NCI-H2196 treated with DMSO at 0.1 percent for 48 hours (cell line): ENCODE measurements at regions not wholly inside any gene's neighbourhood (a gene's known extent, or its start where the extent isn't known, plus 50 kb on each side); places are given as distances from the start of the nearest gene placed in this dataset.

Experiments
- DNase-seq: peaks from one replicate; lab custom pipeline; 2025; ENCODE audit not compliant: unreplicated experiment; lab: John Stamatoyannopoulos, UW

DNA sequence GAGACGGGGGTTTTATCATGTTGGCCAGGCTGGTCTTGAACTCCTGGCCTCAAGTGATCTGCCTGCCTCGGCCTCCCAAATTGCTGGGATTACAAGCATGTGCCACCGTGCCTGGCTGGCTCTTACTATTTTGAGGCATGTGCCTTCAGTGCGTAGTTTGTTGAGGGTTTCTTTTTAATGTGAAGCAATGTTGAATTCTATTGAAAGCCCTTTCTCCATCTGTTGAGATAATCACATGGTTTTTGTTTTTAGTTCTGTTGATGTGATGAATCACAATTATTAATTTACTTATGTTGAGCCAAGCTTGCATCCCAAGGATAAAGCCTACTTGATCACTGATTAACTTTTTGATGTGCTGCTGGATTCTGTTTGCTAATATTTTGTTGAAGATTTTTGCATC is 290.9 kb downstream of the KCNRG start:
- no peak for DNase-seq

DNA sequence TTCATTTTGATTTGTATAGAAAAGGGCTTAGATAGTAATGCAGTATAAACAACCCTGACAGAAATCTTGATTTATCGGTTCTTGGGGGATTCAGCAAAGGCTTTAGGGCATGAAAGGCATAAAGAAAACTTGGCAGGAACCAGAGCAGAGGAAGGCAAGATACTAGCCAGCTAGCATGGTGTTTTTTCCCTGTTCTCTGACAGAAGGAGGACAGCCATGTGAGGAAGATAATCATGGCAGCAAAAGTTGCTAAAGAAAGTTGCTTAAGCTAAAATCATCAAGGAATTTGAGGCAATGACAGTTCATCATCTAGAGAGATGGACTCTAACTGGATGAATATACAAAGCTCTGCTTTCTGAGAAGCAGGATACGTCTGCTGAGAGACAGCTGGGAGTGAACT is 294.1 kb downstream of the KCNRG start:
- no peak for DNase-seq

DNA sequence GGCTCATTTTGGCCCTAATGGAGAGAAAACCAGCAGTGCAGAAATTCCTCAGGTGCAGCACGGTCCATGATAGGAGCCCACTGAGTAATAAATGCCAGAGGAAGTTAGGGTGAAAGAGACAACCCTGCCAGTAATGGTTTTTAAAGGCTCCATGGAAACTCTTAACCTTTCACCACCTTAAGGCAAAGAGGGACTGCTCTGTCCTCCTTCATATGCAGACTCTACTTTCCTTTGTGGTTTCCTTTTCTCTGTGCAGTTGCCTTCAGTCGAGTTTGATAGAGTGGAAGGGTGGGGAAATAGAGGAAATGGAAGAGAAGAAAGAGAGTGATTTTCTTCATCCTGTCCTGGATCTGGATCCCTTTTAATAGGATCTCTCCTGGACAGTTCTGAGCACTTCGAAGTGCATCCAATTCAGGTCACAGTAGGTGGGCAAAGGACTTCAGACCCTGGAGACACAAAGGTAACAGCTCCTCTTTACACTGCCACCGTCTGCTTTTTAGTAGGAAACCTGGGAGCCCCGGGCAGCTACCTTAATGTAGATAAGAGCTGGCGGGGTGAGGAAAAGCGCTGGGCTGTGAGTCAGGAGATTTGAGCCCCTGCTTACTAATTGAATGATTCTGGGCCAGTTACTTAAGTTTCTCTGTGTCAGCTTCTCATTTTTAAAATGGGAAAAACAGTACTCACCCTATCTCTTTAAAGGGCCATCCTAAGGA is 294.8 kb downstream of the KCNRG start:
- no peak for DNase-seq

DNA sequence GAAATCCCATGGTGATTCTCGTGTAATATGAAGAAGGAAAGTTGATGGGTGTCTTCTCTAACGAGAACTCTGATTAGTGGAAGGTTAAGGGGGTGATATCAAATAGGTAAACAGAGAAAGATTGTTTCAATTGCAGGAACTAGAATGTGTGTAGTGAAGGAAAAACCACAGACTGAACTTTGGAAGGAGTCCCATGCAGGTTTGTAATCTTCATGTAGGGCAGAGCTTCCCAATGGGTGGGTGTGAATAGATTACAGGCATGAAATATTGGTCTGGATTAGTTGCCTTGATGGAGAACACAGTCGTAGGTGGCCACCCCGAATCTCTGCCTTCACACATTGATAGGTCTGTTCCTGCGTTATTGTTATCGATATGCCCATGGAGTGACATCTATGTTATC is 295.5 kb downstream of the KCNRG start:
- DNase-seq, result no peak

DNA sequence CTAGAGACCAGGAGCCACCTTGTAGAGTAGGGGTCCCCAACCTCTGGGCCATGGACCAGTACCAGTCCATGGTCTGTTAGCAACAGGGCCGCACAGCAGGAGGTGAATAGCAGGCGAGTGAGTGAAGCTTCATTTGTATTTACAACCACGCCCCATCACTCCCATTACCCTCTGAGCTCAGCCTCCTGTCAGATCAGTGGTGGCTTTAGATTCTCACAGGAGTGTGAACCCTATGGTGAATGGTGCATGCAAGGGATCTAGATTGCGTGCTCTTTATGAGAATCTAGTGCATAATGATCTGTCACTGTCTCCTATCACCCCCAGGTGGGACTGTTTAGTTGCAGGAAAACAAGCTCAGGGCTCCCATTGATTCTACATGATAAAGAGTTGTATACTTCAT is 303.6 kb downstream of the KCNRG start:
- DNase-seq, result no peak

DNA sequence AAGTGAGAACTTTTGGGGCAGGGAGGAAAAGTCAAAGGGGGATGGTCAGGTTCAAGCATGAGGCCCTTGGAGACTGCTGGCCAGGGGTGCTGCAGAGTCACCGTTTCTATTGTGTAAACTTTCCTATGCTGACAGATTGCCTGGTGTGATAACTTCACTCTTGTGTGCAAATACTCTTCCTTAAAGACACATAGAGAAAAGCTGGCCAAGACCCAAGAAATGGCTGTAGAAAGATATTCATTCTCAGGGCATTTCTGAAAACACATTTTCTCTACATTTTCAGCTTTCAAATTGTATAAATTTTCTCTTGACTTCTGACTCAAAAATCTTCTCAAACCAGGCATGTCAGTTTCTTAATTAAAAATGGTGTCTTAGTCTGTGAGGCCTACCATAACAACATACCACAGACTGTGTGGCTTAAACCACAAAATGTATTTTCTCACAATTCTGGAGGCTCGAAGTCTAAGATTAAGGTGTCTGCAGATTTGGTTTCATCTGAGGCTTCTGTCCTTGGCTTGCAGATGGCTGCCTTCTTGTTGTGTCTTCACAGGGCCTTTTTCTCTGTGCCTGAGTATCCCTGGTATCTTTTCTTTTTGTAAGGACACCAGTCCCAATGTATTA is 304.5 kb downstream of the KCNRG start:
- DNase-seq, result no peak

DNA sequence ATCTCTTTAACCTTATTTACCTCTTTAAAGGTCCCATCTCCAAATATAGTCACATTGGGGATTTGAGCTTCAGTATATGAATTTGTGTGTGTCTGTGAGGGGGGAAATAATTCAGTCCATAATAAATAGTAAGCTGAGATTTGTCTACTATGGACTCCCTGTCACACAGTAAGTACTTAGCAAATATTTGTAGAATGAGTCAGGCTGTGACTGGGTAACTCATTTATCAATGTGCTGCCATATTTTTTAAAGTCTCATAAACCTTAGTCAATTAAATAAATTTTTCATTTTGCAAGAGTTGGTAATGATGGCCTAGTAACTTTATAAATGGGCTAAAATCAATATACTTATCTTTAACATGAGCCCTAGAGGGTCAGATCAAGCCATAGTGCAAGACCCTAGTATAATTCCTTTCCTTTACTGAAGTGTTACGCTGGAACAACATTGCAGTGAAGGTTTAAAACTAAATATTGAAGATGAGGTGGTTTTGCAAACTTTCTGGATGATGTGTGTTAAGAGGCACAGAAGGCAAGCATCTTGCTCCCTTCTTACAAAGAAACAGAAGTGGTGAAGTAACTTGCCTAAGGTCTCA is 305.1 kb downstream of the KCNRG start:
- no peak for DNase-seq

DNA sequence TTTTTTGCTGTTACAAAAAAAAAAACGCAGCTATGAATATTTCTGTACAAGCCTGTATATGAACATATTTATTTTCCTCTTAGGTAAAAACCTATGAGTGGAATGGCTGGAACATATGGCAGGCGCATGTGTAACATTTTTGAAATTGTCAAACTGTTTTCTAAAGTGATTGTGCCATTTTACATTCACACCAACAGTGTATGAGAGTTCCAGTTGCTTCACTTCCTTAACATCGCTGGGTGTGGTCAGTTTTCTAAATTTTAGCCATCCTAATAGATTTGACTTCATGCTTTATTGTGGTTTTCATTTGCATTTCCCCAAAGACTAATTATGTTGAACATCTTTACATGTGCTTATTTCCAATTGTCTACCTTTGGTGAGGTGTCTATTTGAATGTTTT is 306.8 kb downstream of the KCNRG start:
- DNase-seq, result no peak

DNA sequence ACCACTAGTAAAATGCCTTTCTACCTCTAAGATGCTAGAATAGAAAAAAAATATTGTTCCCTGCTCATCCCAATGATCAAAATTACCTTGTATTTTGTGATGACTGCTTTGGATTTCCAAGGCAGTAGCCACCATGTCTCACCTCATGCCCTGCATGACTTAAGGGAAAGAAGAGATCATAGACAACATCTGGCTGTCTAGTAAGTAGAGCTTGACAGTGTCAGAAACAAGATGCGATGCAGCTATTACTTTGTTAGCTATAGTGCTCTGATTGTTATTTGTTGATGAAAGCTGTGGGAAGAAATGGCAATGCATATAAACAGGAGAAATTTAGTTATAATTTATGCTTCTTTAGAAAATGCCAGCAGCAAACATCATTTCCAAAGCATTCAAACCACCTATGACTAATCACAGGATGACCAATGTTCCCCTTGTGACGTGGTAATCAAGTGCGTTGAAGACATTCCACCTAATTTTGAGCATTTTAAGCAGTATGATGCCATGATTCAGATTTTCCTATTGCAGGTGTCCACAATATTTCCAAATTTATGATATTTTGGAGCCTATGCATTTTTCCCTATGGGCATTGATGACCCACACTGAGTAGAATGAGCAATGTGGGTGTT is 308.3 kb downstream of the KCNRG start:
- no peak for DNase-seq

DNA sequence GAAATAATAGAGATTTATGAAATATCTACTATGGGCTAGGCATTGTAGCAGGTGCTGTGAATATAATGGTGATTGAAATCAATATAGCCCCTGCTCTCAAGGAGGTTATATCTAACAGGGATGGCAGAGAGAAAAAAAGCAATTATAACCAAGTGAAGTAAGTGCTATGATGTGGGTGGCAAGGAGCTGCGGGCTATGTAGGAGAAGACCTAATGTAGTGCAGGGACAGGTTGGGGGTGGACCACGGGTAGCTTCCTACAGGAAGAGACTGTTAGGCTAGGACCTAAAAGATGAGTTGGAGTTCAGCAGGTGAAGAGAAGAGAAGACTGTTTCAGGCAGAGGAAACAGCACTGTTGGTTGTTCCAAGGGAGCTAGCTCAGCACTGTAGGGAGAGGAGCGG is 311.0 kb downstream of the KCNRG start:
- DNase-seq, result no peak

DNA sequence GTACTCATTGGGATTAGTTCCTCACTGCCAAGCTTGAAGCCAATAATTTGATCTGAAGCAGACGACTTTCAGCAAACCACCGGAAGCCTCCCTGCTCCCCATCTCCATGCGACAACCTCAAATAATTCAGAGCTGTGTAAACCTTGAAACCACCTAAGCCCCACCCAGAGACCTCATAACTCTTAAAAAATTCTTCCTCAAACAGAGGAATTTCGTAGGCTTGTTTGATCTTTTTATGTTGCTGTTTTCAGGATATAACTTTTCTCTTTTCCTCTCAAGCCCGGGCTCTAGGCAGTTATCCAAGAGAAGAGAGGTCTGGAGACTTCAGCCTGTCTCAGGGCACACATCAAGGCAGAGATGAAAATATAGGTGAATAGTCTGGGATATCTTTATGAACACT is 311.6 kb downstream of the KCNRG start:
- DNase-seq, result no peak

DNA sequence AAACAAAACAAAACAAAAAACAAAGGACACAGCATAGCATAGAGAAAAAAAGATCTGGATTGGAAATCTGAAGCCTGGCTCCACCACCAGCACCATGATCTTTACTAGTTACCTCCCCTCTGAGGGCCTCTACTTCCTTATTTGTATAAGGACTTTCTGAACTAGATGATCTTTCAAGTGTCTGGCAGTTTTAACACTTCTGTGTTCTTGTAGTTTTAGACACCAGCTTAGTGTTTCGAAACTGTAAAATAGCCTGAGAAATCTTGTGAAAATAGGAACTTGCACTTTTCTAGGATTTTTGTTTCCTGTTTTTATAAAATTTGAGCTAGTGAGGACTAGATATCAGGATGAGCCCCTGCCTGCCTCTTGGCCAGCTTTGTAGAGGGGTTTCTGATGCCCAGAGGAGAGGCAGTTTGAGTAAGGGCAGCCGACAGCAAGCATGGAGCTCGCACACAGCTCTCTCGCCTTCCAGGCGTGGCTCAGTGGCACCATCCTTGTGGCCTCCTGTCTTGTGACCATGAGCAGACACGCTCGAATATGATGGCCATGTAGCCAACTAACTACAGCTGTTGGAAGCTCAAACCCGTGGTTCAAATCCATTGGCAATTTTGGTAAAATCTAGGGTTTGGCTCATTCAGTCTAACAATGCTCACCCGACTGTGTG is 319.0 kb downstream of the KCNRG start:
- no peak for DNase-seq

DNA sequence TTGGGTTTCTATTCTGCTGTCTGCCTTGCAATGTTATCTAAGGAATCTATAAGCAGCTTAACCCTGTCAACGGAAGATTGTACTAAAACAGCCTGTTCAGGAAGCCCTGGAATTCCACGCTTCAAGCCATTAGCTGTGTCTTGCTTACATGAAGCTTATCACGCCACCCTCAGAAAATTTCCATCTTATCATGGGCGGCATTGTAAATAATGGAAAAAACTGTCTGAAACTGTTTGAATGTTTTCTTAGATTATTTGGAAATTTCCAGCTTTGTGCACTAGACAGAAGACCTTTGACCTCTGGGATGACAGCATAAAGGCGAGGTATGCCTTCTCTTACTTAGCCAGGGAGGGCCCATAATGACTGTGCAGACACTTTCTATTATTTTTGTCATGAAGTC is 319.7 kb downstream of the KCNRG start:
- DNase-seq, result no peak

DNA sequence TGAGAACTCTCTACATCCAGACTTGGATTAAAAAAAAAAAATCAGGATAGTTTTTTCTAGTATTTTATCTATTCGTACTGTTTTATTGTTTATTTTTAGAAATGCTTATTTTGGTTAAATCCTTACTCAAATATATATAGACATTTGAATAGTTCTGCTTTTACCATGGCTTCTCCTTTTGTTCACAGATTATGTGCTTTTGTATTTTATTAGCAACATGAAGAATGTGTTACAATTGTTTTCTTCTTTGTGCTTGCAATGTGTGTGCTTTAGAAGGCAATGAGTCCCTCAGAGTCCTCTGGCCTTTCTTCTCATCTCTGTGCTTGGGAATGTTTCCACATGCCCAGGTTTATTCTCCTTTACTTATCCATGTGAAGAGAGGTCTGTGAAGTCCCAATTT is 324.0 kb downstream of the KCNRG start:
- DNase-seq, result no peak

DNA sequence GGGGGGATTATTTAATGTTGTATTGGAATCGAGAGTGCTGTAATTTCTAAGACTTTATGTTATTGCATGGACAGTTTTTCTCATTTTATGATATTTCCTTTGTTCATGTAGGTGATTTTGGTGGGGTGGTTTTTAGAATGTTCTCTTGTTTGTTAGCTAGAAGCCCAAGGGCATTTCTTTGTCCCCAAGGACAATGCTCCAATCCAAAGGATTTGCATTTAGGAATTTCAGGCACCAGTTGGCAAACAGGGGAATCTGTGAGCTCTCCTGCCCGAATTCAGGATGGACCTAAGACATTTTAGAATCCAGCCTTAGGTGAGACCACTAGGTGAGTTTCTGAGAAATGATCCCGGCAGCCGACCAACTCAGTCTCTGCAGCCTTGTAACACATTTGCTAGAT is 324.9 kb downstream of the KCNRG start:
- DNase-seq, result no peak

DNA sequence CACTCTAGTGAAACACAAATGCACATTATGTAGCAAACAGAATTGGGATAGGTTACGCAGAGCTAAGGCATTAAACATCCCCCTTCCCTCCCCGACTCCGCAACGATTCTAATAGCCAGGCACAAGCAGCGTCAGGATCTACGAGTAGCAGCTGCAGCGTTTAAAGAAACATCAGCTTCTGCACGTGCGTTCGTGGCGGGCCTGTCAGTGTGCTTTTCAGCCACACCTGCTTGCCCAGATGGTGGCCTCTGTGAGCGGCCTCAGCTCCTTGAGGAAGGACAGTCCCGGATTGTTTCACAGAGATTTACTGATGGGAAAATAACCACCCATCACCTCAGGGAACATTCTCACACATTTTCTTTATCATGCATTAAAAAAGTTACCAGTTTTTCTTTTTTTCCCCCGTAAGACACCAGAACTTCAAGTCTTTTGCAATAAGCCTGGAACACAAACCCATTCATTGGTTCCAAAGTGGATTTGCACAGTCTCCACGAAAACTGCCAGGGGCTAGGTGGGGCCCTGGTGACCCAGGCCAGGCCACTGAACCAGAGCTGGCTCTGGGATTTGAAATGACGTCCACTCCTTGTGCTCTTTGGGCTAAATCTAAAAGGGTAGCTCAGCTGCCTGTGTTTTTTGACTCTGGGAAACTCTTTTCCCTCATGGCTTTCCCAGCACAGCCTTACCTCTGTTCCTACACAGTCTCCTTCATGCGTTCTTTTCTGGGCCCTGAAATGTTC is 325.5 kb downstream of the KCNRG start:
- no peak for DNase-seq

DNA sequence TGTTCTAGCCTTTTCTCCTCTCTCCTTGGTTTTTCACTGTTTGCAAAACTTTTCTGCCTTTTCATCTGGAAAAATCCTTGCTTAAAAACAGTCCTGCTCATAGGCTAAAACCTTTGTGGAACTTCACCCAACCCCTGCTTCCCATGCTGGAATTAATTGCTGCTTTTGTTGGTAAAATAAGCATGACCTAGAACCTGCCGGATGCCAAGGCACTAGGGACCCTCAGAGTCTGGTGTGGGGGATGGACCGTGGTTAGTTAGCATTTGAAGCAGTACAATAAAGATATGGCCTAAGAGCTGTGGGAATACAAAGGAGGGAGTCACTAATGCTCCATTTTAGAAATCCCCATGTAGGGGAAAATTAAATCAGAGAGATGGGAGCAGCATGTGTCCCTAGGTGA is 326.3 kb downstream of the KCNRG start:
- no peak for DNase-seq

DNA sequence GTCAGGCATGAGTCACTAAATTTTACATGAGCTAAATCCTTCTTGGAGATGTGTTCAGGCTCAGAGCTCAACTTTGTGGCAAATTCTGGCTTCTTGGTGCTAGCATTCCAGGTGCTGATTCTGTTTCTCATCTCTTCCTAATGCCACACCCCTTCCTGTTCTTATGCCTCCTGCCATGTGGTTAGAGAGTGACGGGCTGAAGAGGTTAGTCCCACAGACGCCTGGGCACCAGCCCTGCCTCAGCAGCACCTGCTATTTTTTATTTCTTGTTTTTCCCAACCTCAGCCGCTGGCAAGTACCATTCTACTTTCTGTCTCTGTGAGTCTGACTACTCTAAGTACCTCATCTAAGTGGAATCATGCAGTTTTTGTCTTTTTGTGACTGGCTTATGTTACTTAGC is 329.5 kb downstream of the KCNRG start:
- DNase-seq, result no peak

DNA sequence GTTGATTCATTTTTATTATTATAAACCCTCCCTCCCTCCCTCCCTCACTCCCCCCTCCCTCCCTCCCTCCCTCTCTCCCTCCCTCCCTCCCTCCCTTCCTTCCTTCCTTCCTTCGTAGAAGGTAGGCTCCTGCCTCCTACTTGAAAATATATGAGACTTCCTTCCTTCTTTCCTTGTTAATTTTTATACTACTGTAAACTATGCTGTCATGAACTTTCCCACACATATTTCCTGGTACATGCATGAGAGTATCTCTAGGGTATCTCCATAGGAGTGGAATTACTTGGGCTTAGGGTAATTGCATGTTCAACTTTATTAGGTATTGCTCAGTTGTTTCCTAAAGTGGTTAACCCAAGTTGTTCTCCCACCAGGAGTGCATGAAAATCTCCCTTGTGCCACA is 330.6 kb downstream of the KCNRG start:
- DNase-seq, result no peak

DNA sequence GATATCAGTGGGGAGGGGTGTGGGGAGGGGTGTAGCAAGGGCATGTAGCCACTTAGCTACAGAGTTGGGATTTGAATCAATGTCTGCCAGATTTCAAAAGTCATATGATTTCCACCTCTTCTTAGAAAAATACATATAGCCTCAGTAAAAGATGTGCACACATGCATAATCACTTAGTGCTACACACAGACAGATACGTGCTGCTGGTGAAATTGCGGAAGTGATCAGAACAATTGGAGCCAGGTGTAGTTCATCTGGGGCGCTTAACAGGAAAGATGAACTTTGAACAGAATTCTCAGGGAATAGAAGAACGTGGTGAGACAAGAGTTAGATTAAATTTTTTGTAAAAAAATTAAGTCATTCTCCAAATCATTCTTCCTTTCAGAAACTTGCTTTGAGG is 333.1 kb downstream of the KCNRG start:
- DNase-seq, result no peak
